ENCODE measurements at regions not wholly inside any gene's neighbourhood (a gene's known extent, or its start where the extent isn't known, plus 50 kb on each side); places are given as distances from the start of the nearest gene placed in this dataset.

DNA sequence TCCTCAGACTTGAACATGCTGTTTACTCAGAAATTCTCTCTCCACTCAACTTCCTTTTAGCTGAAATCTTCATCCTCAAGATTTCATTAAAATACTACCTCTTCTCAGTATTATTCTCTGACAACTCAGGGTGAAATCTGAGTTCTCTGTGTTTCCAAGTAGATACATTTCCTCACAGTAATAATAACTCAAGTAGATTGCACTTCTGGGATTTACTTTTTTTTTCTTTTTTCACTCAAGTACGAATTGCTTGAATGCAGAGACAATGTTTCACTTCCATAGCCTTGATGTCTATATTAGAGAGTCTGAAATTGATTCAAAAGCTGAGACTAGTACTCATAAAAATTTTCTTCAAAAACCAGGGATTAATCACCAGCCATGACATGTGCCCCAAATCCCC is 166.4 kb downstream of the SLITRK5 start:
- TF ChIP-seq POLR2A (IDR thresholded peaks at IDR 0.05) (no peak), CTCF (IDR thresholded peaks at IDR 0.05) (no peak), POLR2AphosphoS5 (IDR thresholded peaks at IDR 0.05) (no peak)
